Heart left ventricle (tissue), 13 donors: ENCODE measurements at regions not wholly inside any gene's neighbourhood (a gene's known extent, or its start where the extent isn't known, plus 50 kb on each side); places are given as distances from the start of the nearest gene placed in this dataset.

Source experiments
- POLR2A ChIP-seq, 2 donors: fragments of 450-650 bp; IDR thresholded peaks; one replicate each; pipeline ENCODE4 v1.6.1; 2017; ENCODE audit warnings: antibody characterized with exemption in 2 of 2, mild to moderate bottlenecking in 2 of 2, moderate library complexity in 2 of 2
- TF ChIP-seq, protein P1 (sequence below), 12 donors: fragments of 200-600 bp; sonication (generic) in 4 of 12; IDR thresholded peaks; one replicate each; pipeline versions ENCODE4 v1.5.0 to v1.8.0; 2018 to 2022; ENCODE audit warnings: antibody characterized with exemption in 12 of 12, mild to moderate bottlenecking in 5 of 12
- donor health status: ischemic (EF 13 %, LVEDD 7.1; RV severe dilation, severe dysfunction).
- donor health status: DM: no; HTN: yes; CAD: no.
- donor health status: DM: no; HTN: no; CAD: no.
- donor health status: ischemic (EF 25% LVEDD 6.9; RV normal size, moderate dysfunction).
- donor health status: ischemic (EF 25% LVEDD 5.7; RV mildly dilated, moderate dysfunction).
- donor health status: ischemic (EF 35%, LVEDD 5.7; RV mildly dilated, moderate dysfunction).
- donor health status: nonischemic (EF 11% LVEDD 7.7; RV severe dilation, severe dysfunction).
- donor health status: DM: yes; HTN: yes; CAD: no.
- donor health status: PGD.
- donor health status: ischemic (EF 29% LVEDD 5.4; RV normal size, mild dysfunction).
- donor health status: nonischemic (EF 23%, LVEDD 6.1; RV moderate dilation, normal function).

DNA sequence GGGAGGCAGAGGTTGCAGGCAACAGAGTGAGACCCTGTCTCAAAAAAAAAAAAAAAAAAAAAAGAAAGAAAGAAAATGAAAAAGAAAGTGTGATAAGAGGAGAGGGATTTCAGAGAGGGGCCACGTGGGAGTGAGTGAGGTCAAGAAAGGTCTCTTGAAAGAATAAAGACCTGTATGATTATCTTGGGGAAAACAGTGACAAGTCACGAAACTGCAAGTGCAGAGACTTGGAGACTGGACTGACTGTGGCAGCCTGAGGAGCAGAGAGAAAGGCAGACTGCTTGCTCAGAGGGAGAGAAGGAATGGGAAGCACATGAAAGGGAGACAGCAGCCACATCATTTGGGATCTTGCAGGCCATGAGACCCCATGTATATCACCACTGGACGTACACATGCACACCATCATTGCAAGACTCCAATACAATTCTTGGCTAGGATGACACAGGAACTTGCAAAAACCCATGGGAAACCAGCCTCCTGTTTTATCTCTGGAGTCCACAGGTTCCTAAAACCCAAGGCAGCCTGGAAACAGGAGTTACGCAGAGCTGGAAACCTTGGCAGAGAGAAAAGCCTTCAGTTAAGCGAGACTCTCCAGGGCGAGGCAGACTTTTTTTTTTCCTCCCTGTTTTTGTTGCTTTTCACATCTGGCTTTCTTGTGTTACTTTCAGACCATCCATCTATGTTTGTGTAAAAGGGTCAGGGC, 207.0 kb upstream of the TBL1X start:
- TF ChIP-seq, protein P1, sequence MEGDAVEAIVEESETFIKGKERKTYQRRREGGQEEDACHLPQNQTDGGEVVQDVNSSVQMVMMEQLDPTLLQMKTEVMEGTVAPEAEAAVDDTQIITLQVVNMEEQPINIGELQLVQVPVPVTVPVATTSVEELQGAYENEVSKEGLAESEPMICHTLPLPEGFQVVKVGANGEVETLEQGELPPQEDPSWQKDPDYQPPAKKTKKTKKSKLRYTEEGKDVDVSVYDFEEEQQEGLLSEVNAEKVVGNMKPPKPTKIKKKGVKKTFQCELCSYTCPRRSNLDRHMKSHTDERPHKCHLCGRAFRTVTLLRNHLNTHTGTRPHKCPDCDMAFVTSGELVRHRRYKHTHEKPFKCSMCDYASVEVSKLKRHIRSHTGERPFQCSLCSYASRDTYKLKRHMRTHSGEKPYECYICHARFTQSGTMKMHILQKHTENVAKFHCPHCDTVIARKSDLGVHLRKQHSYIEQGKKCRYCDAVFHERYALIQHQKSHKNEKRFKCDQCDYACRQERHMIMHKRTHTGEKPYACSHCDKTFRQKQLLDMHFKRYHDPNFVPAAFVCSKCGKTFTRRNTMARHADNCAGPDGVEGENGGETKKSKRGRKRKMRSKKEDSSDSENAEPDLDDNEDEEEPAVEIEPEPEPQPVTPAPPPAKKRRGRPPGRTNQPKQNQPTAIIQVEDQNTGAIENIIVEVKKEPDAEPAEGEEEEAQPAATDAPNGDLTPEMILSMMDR (IDR thresholded peaks at IDR 0.05): no peak
- TF ChIP-seq POLR2A (IDR thresholded peaks at IDR 0.05): no peak
